NCI-H1092 (cell line): ENCODE measurements at regions not wholly inside any gene's neighbourhood (a gene's known extent, or its start where the extent isn't known, plus 50 kb on each side); places are given as distances from the start of the nearest gene placed in this dataset.

ENCODE experiments used
- DNase-seq: peaks from one replicate; lab custom pipeline; 2025; lab: John Stamatoyannopoulos, UW

DNA sequence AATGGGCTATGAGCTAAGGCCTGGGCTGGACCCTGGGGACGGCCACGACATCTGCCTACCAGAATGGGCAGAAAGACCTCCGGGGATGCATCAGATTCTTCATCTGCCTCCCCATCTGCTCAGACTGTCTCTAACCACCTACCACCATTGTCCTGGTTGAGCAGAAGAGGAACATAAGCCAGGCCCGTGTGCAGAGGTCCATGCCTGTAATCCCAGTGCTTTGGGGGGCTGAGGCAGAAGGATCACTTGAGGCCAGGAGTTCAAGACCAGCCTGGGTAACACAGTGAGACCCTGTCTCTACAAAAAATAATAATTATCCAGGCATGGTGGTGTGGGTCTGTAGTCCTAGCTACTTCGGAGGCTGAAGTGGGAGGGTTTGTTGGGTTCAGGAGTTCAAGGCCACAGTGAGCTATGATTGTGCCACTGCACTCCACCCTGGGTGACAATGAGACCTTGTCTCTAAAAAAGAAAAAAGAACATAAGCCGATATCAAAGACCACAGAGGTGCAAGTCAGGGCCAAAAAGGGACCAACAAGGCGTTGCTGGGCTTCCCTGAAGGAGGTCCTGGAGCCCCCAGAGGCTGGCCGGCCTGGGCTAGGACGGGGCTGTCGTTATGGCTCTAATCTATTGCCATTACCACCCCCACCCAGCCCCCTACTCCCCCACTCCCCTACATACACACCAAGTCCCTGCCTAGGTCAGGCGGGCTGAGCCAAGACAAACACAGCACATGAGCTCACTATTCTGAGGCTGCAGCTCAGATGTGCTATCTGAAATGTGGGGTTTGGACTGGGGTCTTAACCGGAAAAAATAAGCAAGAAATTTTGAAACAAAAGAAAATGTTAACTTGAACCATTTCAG, 239.2 kb upstream of the RAB4A start:
- no peak for DNase-seq

DNA sequence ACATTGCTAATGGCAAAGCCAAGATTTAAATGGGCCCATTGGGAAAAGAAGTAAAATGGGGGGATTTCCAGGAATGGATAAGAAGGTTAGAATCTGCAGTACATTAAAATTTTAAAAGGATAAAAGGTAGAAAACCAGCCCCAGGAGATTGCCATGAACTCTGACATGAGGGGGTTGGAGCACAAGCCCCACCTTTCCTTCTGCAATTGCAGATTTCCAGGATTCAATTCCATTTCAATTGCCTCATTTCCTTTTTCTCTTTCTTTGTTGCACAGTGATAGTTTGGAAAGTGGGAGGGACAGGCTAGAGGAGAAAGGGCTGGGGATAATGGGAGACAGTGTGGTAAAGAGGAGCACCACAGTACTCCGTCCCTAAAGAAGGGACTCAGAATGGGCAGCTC, 238.5 kb upstream of the RAB4A start:
- no peak for DNase-seq

DNA sequence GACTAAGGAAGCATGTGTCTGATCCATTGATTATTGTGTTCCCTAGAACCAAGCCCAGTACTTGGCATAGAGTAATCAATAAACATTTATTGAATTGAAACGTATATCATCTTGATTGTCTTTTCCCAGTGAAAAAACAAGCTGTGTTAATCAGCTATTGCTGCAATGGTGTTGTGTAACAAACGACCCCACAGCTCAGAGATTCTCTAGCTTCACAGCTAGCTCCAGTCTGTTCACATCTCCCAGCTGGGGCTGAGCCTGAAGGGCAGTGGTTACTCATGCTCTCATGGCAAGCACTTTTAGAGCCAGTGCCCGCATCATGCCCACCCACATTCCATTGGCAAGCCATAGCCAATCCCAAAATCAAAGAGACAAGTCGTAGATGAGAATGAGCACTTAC, 237.4 kb upstream of the RAB4A start:
- no peak for DNase-seq

DNA sequence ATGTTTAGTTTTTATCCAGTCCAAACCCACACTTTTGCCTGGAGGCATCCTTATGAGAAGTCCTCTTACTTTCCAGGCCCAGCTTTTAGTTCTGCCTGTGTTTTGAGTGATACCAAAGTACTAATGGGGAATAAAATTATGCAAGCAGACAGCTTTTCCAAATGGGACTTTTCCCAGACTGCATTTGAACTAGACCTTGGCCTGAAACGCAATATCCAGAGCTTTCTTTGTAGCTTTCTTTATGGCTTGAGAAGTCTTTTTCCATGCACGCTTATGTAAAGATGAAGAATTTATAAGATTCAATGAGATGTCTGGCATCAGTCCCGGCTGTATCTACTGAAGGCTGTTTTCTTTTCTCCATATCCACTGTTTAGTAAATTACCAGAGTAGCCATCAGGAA, 236.6 kb upstream of the RAB4A start:
- DNase-seq, result no peak

DNA sequence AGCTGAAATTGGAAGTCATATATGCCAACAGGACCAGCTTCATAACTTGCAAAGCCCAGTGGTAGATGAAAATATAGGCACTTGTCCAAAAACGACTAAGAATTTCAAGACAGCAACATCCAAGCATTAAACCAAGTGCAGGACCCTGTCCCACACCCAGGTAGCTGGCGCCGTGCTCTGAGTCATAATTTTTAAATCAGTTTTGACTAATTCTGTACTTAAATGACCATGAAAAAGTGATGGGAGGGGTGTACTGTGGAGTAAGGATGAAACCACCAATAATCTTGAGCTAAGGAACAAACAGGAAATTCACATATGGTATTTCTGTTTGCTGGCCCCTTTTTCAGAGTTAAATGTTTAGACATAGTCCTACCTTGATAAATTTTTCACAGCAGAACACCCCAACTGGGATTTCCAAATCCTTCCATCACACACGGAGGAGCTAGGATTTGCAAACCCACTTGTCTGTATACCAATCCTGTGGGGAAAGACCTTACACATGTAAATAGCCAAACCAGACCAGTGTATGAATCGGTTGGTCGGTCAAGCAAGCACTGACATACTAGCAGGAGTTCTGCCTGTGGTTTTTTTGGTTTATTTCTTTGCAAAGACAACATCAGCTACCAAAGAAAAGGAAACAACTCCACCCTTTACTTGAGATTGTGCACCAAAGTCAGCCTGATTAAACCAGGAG, 235.7 kb upstream of the RAB4A start:
- DNase-seq, result no peak

DNA sequence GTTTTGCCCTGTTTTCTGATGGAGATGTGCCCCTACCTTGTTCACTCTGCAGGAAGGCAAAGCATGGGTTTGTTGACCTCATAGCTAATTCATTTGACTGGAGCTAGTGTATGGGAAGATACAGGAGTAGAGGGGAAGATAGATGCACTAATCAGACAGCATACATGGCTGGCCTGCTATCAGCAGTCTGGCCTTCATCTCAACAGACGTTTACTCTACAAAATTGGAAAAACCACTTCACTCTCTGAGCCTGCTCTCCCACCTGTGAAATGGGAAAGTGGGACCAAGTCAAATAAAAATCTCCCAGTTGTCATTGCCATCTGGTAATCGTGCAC, 235.2 kb upstream of the RAB4A start:
- no peak for DNase-seq

DNA sequence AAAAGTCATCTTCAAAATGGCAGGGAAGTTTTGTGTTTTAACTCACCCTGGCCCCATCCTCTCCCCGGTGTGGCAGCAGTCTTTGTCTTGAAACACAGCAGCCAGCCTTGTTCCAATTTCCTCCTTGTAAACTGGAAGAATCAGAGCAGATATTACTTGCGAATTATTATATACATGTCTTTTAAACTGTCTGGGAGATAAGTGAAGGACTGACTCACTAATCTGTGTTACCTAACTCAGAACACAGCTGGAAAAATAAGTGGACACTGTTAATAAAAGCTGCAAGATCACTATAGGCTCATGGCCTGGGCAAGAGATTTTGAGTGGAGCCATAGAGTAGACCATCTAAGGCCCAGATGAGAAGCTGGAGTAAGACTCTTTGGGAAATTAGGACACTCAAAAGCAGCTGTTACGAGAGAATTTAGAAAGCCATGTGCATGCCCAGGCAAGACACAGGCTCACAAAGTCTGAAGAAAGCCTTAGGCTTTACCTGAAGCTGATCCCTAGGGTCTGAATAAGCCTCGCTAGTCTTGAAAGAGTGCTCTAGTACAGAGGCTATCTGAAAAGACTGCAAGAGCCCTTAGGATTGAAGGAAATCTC, 233.0 kb upstream of the RAB4A start:
- DNase-seq, result no peak

DNA sequence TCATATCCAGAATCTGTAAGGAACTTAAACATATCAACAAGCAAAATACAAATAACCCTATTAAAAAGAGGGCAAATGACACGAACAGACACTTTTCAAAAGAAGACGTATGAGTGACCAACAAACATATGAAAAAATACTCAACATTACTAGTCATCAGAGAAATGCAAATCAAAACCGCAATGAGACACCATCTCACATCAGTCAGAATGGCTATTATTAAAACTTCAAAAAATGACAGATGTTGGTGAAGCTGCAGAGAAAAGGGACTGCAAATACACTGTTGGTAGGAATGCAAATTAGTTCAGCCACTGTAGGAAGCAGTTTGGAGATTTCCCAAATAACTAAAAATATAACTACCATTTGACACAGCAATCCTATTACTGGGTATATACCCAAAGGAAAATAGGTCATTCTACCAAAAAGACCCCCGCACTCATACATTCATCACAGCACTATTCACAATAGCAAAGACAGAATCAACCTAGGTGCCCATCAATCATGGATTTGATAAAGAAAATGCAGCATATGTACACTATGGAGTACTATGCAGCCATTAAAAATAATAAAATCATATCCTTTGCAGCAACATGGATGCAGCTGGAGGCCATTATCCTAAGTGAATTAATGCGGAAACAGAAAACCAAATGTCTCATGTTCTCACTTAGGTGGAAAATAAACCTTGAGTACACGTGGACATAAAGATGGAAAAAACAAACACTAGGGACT, 230.1 kb upstream of the RAB4A start:
- no peak for DNase-seq

DNA sequence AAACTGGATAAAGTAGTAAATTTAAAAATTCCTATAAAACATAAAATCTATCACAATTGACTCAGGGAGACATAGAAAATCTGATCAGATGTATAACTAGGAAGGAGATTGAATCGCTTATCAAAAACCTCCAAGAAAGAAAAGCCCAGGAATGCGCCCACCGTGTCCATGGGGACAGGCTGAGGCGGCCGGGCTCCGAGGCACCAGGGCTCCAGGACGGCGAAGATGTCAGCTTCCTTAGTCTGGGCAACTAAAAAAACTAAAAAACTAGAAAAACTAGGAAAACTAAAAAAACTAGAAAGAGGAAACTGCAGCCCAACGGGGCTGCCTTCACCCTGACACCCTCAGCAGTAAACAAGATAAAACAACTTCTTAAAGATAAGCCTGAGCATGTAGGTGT, 229.0 kb upstream of the RAB4A start:
- DNase-seq, result no peak

DNA sequence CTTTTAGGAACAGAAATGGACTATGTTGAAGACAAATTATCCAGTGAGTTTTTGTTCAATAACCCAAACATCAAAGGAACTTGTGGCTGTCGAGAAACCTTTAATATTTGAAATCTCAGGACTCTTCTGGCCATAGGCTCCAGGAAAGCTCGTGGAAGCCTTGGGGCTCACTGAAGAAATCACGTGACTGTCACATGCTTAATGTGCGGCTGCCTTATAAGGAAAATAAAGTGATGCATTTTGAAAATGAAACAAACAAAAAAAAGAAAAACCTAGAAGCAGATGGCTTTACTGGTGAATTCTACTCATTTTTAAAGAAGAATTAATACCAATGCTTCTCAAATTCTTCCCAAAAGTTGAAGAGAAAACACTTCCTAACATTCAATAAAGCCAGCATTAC, 228.4 kb upstream of the RAB4A start:
- no peak for DNase-seq

DNA sequence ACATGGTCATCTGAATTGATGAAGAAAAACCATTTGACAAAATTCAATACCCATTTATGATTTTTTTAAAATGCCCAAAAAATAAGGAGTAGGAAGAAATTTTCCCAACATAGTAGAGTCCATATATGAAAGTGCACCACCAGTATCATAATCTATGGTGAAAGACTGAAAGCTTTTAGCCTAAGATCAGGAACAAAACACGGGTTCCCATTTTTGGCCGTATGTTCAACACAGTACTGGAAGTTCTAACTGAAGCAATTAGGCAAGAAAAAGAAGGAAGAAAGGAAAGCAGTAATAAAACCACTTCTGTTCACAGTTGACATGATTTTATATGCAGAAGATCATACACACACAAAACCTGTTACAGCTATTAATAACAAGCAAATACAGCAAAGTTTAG, 227.8 kb upstream of the RAB4A start:
- no peak for DNase-seq

DNA sequence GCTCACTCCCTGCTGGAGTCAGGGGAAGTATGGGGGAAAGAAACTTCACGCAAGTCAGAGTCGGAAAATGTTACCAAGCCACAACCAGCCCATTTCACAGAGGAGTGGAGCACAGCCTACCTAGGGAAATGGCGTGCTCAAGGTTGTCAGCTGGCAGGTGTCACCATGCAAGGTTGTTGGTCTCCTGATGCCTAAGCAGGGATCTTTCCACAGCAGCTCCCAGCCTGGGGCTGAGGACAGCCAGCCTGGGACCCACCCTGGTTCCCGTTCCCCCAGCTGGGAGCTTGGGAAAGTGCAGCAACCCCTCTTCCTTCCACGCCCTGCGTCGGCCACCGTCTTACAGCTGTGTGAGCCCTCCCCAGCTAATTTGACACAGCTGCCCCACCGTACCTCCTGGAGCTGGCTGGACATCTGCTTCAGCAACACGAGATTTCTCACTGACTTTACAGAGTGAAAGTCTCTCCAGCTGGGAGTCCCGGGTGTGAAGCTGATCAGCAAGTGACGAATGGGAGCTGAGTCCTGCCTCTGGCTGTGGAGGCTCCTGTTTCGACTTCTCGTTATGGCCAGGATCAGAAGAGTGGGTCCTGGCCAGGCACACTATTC, 224.6 kb upstream of the RAB4A start:
- DNase-seq, result no peak

DNA sequence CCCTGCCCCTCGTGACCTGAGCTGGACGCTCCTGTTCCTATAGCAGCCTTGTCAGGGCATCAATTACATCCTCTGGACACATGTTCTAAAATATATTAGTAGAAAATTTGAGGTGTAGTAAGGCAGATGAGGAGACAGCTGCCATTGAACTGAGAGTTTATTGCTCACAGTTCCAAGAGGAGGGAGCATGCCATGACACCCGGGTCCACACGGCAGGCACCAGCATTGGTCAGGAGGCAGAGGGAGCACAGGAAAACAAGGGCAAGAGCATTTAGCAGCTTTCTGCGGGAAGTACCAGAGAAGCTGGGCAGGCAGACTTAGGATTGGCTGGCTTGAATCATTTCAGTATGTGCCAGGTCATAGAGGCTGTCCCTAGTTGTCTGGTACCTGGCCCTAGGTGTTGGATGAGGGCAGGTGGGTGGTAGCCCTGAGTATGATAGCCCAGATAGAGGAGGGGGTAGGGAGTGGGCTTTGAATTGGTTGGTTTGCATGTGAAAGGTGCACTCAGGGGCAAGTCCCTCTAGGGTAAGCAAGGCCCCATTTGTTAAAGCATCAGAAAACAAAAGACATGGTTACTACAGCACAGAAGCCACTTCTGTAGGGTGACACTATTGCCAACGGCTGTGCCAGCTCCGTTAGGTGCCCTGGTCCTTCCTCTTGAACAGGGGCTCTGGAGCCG, 223.6 kb upstream of the RAB4A start:
- no peak for DNase-seq

DNA sequence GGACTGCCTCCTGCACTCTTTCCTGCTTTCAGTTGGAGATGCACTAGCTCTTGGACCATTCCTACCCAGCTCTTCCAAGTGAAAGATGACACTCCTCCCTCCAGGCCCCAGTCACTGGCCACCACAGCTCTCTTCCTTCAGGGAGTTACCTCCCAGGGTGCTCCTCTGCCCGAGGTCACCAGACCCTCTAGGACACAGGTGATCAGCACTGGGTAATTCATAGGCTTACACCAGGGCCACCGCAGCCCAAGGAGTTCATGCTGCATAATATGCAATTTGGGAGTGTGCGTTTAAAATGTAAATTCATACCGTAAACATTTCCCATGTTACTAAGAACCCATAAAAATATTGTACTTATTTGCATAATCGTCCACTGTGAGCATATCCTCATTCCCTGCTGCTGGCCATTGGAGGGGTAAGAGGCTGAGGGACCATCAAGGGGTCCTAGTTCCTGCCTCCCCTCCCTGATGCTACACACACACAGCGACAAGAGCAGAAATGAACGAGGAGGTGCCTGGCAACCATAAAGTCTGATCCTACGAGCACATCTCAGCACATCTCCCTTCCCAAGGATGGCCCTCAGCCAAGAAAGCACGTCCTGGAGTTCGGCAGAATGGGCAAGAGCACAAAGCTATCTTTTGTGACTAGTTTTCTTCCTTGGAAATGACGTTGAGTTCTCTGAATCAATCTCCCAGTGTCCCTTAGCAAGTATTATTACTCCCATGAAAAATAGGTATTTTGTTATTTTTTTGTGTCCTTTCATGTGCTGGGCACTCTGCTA, 222.9 kb upstream of the RAB4A start:
- no peak for DNase-seq

DNA sequence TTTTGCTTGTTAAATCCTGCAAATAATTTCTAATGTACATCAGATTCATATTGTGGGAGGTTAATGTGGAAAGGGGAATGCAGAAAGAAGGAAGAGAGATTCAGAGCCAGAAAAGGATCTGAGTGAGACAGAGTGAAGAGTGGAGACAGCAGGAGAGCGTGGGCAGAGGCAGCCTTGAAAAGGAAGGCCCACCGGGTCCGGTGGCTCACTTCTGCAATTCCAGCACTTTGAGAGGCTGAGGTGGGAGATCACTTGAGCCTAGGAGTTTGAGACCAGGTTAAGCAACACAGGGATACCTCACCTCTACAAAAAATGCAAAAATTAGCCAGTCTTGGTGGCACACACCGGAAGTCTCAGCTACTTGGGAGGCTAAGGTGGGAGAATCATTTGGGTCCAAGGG, 222.0 kb upstream of the RAB4A start:
- DNase-seq, result no peak

DNA sequence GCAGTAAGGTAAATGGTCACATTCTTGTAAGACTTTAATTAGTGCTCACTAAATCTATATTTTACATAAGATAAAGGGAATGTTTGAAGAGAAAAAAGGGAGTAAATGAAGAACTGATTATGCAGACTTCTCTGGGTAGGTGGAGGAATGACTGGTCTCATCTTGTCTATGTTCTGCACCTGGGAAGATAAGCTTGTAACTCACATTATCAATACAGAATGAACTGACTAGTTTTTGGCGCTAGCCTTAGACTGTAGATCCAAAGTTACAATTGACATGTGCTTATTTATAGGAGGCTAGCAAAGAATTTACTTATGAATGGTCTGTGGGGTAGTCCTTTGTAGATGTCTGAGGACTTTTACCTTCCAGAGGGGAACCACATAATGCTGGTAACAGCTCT, 214.9 kb upstream of the RAB4A start:
- no peak for DNase-seq

DNA sequence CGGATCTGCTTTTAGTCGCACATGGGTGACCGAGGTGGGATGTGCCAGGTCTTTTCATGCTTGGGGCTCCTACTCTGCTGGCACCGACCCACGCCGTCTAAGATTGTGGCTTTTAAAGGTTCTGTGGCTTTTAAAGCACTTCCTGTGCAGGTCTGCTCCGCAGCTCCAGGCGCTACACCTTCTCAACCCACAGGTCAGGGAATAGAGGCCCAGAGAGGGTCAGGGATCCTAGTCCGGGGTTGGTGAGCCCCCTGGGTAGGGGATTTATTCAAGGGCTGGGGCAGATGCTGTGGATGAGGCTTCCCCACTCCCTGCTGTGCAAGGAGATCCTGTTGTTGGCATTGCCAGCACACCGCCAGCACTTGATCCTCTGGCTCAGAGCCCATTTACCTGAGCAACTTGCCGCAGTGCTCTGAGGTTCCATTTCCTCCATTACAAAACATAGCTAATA, 212.8 kb upstream of the RAB4A start:
- peak; percentile 33 for DNase-seq

DNA sequence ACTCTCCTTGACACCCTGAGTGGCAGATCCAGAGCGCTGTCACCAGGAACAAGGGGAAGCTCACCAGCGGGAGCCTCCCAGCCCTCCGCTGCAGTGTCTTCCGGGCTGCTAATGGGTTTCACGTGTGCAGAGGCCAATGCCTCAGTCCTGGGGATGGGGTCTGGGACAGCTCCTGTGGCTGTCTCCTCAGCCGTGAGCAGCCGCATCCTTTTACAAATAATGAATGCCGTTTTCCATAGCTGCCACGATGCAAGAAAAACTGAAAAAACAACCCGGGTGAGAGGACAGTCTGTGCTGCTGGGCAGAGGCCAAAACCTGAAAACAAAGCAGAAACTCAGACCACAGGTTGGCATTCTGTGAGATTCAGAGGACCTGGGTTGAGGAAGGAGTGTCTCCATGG, 212.2 kb upstream of the RAB4A start:
- DNase-seq, result peak; percentile 51

DNA sequence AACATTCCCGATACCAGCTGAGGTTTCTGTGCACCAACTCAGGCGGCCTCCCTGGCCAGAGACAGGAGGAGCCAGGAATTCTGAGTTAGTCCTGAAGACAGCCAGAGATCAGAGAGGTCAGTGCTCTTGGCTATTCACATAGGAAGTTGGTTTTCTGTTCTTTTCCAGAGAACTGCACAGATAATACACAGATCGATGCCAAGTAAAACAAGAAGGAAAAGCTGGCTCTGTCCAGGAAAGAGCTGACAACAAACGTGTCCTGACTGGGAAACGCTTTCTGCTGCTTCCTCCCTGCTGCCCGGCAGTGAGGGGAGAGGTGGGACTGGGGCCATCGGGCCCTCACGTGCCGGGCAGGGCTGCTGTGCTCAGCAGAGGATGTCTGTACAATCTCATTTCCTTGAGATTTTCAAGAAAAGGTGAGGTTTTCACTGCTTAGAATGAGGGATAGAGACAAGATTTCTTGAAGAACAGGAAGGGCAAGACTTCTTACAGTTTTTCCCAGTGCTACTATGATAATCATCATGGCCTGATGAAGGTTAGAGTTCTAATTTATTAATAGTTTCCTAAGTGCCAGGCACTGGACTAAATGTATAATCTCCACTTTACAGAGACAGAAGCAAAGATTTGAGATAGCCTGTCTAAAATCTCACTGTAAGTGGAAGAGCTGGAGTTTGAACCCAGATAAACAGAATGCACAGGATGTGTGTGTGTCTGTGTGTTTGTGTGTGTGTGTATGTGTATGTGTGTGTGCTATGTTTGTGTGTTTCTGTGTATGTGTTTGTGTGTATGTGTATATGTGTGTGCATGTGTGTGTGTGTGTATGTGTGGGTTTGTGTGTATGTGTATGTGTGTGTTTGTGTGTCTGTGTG, 211.0 kb upstream of the RAB4A start:
- DNase-seq, result no peak

DNA sequence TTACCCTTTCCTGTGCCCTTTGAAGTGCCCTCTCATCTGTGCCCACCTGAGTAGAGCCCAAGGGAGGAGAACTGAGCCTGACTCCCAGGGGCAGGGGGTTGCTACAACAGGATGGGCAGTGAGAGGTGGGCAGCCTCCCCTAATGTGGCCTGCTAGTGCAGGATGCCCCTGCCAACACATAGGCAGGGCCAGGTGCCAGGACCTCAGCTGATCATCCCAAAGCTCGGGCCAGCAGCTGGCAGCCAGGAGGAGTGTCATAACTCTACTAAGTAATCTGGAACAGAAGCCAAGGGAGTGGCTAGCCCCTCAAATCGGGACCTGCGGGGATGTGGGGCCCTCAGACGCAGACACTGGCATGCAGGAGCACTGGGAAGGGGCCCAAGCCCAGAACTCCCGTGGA, 208.8 kb upstream of the RAB4A start:
- DNase-seq, result no peak
